KOPT-K1 (cell line): ENCODE measurements at regions not wholly inside any gene's neighbourhood (a gene's known extent, or its start where the extent isn't known, plus 50 kb on each side); places are given as distances from the start of the nearest gene placed in this dataset.
"Not testable (repeated sequence)": the region's sequence is repeated elsewhere in the genome, so short reads cannot be mapped to it uniquely, and the experiment has no call there.

Experiments used
- H3K27ac ChIP-seq: fragments of 200-600 bp; sonication (generic); 2 replicates; pipeline ENCODE4 v1.5.1; 2016; ENCODE audit warnings: antibody characterized with exemption, mild to moderate bottlenecking, low read depth, low read length; ENCODE audit not compliant: poor library complexity, severe bottlenecking
- H3K36me3 ChIP-seq: fragments of 200-600 bp; sonication (generic); 2 replicates; pipeline ENCODE4 v1.5.1; 2017; ENCODE audit warnings: antibody characterized with exemption, mild to moderate bottlenecking, low read length, moderate library complexity; ENCODE audit not compliant: insufficient read depth
- H3K9me3 ChIP-seq: fragments of 200-600 bp; sonication (generic); 2 replicates; pipeline ENCODE4 v1.5.1; 2017; ENCODE audit warnings: antibody characterized with exemption, low read length, mild to moderate bottlenecking; ENCODE audit not compliant: insufficient read depth, poor library complexity, severe bottlenecking

DNA sequence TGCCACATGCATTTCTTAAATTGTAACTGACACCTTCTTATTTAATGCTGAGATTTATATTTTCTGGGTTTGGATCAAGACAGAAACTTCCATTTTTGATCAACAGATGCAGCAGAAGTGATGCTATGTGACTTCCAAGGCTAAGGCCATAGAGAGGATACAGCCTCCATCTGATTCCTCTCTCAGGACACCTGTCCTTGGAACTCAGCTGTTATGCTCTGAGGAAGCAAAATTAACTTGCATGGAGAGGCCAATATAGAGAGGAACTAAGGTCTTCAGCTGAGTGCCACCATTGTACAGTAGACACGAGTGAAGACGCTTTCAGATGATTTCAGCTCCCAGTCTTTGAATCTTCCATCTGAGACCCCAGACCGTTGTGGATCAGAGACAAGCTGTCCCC, 296.9 kb upstream of the TBL1XR1 start:
- H3K9me3 ChIP-seq, result no peaks in the 10 kb centered on the region
- no peaks in the 10 kb centered on the region for H3K36me3 ChIP-seq
- no peak overlapping the region for H3K27ac ChIP-seq

DNA sequence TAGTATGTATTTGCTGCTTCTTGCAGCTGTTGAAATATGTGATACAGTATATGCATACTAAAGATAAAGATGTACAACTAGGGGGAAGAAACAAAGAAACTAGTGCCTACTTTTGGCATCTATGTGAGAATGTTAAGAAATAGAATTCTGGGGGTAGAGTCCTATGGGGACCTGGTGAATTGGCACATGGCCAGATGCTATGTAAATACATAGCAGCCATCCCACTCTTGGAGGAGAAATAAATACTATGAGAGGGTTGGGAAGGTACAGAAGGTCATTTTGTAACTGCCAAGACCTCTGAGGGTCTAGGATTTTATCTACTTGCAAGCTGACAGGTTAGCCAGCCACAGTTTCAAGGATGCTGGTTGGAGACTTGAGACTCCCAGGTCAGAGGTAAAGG, 298.3 kb upstream of the TBL1XR1 start:
- H3K27ac ChIP-seq, result no peak overlapping the region
- H3K36me3 ChIP-seq, result no peaks in the 10 kb centered on the region
- H3K9me3 ChIP-seq, result no peaks in the 10 kb centered on the region

DNA sequence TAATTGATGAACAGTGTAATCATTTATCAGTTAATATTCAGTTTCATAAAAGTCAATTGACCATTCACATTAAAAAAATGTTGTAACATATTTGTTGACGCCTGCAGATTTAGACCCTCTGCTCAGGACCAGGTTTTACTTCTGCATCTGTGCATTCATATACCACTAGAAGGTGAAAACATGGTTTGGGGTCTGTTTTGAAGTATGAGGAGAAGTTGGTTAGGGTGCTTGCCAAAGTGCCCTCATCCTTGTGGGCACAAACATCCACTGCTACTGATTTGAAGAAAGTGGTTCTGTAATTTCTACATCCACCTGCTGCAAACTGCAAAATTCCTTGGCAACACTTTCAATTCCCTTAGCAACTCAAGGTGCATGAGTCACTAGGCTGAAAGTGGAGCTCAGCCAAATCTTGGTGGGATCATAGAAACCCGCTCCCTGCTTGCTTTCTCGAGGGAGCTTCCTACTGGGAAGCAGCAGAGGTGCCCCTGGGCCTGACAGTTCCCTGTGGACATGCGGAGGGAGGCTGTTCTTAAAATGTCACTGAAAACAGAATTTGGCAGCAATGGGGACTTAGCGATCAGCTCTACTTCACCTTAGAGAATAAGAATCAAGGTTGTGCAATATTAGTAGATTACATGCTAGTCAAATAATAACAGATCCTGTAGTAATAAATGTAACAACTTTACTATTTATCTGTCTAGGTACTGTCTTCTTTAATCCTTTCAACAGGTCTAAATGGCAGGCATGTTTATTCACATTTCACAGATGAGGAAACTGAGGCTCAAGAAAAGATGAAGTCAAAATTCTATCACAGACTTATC, 301.0 kb upstream of the TBL1XR1 start:
- Histone ChIP-seq H3K9me3 (no peaks in the 10 kb centered on the region), H3K36me3 (no peaks in the 10 kb centered on the region), H3K27ac (no peak overlapping the region)

DNA sequence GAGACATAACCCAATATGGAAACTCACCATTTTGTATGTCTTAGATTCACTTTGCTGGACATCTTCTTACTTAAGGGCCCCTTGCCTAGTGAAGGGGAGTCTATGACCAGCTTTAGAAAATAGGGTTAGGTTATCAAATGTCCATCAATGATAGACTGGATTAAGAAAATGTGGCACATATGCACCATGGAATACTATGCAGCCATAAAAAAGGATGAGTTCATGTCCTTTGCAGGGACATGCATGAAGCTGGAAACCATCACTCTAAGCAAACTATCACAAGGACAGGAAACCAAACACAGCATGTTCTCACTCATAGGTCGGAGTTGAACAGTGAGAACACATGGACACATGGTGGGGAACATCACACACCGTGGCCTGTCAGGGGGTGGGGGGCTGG, 301.8 kb upstream of the TBL1XR1 start:
- not testable (repeated sequence) for H3K9me3 ChIP-seq, H3K36me3 ChIP-seq, H3K27ac ChIP-seq

DNA sequence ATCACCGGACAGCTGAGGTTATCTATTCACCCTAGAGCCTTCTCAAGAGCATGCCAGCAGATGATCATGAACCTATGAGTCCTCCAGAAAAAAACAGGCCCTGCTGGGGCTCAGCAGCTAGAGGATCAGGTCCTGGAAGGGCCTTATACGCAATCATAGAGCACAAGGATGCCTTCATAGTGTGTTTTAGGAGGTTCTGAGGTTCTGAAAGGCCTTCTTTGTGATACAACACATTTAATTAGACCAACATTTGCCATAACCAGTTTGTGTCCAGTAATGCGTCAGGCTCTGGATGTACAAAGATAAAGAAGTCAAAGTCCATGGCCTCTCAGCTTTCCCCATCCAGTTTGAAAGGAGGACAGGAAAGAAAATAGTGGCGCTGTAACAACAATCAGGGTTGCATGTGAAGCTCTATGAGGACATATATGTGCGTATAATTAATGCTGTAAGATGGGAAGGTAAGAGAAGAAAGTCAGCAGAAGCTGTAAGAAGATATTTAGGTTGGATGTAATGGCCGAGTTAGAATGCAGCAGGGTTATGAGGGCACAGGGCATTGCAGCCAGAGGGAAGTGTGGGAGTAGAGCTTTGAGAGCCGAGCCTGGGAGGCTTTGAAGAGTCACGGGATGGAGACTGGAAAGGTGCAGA, 302.6 kb upstream of the TBL1XR1 start:
- H3K27ac ChIP-seq, result no peak overlapping the region
- H3K36me3 ChIP-seq, result no peaks in the 10 kb centered on the region
- no peaks in the 10 kb centered on the region for H3K9me3 ChIP-seq

DNA sequence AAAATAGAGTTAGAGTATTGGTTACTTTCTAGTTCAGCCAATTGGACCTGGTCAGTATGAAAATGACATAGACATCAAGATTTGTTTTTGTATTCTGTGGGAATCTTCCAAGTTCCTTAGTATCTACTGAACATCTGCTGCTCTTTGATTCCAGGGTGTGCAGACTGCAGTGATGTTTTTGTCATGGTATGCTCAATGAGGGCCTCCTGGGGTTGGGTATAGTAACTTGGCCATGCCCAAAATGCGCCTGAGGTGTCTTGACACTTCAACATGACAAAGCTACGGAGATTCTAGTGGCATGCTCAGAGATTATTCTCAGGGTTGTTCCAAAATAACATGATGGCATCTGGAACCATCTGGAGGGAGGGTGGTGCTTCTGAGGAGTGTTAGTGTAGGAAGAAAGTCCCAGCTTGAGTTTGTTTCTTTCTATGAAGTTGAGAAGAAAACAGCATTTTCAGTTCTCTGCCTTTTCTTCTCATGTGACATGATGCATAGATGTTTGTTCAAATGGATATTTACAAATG, 313.5 kb upstream of the TBL1XR1 start:
- H3K9me3 ChIP-seq, result no peaks in the 10 kb centered on the region

DNA sequence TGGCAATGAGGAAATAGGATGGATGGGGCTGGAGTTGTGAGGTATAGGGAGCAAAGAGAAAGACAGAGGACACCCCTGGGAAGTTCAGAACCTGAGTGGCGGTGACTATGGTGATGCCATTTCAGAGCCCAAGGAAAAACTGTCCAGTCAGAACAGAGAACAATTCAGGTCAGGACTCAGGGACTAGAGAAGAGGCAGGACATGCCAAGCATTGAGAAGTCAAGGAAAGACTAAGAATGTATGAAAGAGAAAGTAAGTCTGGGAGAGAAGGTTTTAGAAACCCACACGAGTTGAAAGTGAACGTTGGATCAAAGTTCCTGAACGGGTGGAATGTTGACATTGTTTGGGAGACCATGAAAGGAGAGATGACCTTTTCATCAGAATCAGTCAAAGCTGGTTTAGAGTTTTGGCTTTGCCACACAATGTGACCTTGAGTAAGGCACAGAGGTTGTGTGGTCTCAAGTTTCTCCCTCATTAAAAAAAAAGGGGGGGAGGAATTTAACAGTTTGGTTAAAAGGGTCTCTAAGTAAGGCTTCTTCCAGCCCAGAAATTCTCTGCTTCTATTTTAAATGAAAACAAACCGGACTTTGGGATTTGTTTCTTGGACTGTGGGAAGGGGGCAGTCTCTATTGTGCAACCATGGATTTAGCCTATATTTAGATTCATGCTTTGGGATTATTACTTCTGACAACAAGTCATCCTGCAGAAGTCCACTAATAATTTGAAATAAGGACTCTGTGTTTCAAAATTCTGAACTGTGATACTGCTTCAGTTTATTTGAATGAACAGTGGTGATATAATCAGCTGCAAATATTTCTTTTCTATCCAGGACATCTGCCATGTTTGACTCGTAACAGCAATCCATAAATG, 315.9 kb upstream of the TBL1XR1 start:
- Histone ChIP-seq H3K9me3 (no peaks in the 10 kb centered on the region), H3K27ac (no peak overlapping the region), H3K36me3 (no peaks in the 10 kb centered on the region)

More for the DNA sequence above, 313.5 kb upstream of the TBL1XR1 start:
- no peaks in the 10 kb centered on the region for H3K36me3 ChIP-seq
- no peak overlapping the region for H3K27ac ChIP-seq

DNA sequence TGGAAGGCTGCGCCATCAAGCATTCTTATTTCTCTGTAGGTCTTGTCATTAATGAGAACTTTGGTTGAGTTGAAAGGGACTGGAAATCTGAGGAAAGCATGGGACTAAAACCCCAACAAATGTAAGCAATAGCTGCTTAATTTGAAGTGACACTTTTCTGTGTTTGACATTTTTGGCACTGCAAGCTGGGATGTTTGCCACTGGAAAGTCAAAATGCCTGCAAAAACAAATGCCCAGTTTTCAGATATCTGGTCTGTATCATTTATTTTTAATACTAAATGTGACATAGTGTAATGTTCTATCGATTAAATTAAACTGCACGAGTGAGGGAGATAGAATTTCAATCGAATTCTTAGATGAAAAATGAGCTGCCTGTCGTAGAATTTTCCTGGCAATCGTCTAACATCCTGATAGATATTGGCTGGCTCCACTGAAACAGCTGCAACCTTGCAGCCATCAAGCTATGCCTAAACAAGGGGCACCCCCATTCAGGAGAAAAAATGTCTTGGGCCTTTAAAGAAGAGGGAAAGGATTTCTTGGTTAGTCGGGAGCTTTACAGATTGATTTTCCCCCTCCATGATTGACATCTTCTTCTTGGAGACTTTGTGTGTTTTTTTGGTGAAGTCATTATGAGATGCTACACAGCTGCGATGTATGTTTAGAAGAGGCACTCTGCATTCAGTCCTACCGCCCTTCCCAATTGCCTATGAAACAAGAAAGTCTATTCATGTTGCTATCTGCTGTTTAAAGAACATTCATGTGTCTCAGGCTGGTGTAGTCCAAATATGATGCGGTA, 316.7 kb upstream of the TBL1XR1 start:
- no peaks in the 10 kb centered on the region for H3K9me3 ChIP-seq
- H3K27ac ChIP-seq, result no peak overlapping the region
- H3K36me3 ChIP-seq, result no peaks in the 10 kb centered on the region

DNA sequence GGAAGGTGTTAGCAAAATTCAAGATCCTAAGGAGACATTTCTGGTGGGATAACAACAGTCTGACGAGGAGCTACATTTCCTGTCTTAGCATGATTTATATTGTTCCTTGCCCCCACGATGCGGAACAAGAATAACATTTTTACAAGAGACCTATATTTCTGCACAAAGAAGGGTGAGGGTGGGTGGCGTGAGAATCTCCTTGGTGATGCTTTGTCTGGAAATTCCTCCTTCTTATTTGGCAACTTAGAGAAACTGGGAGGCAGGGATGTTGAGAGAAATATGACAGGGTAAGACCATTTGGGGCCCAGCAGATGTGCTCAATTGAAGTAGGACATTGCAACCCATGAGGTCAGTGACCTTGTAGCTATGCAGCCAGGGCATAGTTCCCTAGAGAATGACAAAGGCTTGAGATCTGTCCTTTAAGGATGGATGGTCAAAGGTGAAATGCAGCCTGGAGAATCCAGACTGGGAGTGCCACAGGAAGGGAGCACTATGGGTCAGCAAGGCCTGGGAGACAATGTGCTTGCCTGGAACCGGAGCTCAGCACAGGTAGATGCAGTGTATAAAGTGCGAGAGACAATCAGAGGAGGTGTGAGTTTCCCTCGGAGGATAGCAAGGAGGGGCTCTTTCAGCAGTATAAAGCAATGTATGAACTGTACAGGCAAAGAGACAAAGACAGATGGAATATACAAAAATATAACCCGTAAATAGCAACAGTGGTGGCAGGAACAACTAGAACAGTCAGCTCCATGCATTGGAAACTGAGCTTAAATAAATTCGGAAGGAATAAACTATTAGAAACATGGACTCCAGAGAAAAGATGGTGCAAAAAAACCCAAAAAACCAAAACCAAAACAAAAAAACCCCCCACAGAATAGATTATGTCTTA, 317.6 kb upstream of the TBL1XR1 start:
- no peaks in the 10 kb centered on the region for H3K9me3 ChIP-seq
- no peaks in the 10 kb centered on the region for H3K36me3 ChIP-seq
- no peak overlapping the region for H3K27ac ChIP-seq

DNA sequence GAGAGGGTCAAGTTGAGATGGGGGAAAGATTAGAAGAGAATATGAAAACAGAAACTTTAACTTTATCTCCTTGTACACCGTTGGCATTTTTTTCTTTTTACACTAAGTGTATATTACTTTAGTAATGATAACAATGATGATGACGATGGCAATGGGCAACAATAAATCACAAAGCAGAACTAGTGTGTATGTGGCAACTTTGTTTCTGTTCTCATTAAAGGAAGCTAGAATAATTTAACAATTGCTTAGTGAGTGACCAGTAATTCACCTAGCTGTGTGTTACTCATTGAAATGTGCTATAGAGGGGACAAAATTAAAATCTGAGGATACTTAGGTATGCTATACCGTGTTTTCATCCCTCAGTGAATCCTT, 318.5 kb upstream of the TBL1XR1 start:
- no peaks in the 10 kb centered on the region for H3K36me3 ChIP-seq
- H3K27ac ChIP-seq, result no peak overlapping the region
- H3K9me3 ChIP-seq, result no peaks in the 10 kb centered on the region

DNA sequence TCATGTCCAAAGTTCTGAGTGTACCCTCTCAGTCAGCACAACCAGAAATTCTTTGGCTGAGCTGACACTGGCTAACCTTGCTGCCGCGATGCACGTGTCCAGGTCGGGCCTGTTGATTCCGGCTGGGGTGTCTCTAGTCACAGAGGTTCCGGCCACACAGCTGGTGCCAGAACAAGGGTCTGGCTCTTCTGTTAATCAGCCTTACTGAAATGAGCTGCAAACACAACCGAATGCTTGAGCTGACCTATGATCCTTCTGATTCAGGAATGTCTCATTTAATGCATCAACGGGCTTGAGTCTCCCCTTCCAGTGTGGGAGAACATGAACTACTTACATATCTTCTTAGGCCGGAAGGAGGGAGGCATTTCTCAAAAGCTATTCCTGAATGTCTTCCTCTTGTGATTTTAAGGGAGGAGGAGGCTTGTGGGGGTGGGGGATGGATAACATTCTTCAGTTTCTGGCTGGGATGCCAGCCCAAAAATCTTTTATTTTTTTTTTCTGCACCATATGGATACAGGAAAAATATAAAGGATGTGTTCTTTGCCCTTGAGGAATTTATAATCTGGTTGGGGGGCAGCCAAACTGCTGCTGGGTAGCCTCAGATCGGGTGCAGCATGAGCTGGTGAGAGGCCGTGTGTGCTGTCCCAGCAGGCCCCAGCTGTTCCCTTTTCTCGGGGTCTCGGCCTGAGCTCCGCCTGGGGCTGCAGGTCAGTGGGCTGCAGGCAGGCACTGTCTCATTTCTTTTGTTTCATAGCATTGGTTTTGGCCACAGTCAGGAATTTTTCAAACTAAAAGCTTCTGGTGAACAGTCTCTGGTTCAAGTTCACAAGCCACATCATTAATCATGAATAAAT, 319.1 kb upstream of the TBL1XR1 start:
- Histone ChIP-seq H3K27ac (no peak overlapping the region), H3K36me3 (no peaks in the 10 kb centered on the region), H3K9me3 (no peaks in the 10 kb centered on the region)

DNA sequence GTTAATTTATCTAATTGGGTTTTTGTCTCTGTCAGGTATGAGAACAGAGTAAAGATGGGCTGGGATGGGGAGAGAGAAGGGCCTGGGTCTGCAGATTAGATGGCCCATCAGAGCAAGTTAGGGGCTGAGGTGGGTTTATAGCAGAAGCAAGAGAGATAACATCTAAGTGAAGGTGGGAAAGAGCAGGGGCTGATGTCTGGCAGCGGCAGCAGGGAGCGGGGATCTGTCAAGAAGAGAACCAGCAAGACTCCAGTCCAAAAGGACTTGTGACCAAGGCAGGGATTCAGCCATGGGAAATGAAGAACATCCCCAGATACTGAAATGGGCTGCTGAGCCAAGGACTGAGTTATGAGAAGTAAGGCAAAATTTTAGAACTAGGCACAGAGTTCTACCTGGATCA, 320.6 kb upstream of the TBL1XR1 start:
- Histone ChIP-seq H3K36me3 (no peaks in the 10 kb centered on the region), H3K9me3 (no peaks in the 10 kb centered on the region), H3K27ac (no peak overlapping the region)

DNA sequence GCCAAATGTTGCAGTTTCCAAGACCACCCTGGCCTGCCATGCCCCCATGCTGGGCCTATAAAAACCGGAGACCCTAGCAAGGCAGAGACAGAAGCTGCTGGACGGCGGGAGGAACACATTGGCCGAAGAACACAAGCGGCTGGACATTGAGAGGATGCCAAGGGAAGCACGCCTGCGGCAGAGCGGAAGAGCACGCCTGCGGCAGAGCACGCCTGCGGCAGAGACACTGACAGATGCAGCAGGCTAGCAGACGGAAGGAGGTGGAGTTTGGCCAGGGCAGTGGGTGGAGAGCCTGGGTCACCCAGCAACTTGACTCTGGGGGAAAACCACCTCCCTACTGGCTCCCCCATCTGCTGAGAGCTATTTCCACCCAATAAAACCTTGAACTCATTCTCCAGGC, 322.3 kb upstream of the TBL1XR1 start:
- Histone ChIP-seq H3K9me3 (peaks cover under 1% of the 10 kb centered on the region), H3K27ac (no peak overlapping the region)

More for the DNA sequence above, 322.3 kb upstream of the TBL1XR1 start:
- no peaks in the 10 kb centered on the region for H3K36me3 ChIP-seq
